Activated CD8-positive, alpha-beta memory T cell treated with anti-CD3 and anti-CD28 coated beads, Interleukin-2, amount 50 U/mL, for 1 hour (primary cell): ENCODE measurements at regions not wholly inside any gene's neighbourhood (a gene's known extent, or its start where the extent isn't known, plus 50 kb on each side); places are given as distances from the start of the nearest gene placed in this dataset.
"Not testable (repeated sequence)": the region's sequence is repeated elsewhere in the genome, so short reads cannot be mapped to it uniquely, and the experiment has no call there.

ENCODE experiments used
- DNase-seq: peaks from one replicate; pipeline ENCODE4 v3.0.0-alpha.2; 2020; ENCODE audit errors: extremely low read depth

GRCh38 chr21:15311510-15311909 lies 246.7 kb upstream of the NRIP1 start:
- DNase-seq: no peak

- DNase-seq: not testable (repeated sequence)
These were observed 252.2 kb upstream of the NRIP1 start for GRCh38 chr21:15317034-15317433.

GRCh38 chr21:15319727-15320126 lies 254.9 kb upstream of the NRIP1 start:
- no peak for DNase-seq

DNA sequence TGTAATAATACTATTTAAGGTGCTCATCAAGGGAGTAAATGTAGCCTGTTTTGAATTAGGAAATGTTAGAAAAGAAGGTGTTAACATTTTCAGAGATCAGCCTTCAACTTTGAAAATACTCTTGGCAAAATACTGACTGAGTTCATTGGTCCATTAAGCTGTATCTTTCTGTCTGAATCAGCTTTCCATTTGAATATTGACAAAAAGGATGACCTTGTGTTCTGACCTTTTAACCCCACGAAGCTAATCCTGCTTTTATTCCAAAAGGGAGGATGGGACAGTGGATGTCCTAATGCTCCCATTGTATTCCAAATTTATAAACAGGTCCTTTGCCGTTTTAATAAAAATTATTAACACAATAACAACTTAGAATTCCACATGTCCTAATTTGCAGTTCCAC lies 259.7 kb upstream of the NRIP1 start:
- DNase-seq: no peak

DNA sequence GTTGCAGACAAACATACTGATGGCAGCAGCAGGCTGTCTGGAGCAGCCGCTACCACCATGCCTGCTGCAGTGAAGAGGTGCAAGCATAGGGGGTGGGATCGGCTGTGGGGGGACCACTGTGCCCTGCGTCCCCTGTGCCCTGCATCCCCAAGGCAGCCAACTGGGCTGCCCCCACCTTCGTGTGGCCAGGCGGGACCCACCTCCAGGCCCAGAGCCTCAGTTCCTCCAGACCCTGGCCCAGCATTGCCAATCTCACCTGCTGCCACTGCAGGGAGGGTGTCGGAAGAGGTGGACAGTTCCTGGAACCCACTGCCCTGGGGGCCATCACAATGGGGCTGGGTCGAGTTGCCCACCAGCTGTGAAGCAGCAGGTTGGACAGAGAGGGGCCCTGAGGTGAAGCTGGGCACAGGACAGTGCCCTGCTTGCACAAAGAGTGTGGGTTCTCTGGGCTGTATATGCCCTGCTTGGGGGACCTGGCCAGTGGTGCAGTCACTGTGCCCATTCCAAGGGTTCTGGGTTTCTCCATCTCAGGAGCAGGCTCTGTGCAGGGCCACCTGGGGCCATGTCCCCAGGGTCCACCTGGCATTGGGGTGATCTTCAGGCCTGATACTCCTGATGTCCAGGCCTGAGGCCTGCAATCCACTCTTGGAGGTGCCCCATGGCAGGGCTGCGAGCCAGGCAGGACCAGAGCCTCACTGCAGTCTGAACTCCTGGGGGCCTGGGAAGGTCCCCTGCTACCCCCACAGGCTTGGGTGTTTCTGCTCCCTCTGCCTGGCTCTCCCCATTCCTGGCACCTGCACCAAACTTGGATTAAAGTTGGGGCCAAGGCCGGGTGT lies 261.4 kb upstream of the NRIP1 start:
- DNase-seq: no peak

DNA sequence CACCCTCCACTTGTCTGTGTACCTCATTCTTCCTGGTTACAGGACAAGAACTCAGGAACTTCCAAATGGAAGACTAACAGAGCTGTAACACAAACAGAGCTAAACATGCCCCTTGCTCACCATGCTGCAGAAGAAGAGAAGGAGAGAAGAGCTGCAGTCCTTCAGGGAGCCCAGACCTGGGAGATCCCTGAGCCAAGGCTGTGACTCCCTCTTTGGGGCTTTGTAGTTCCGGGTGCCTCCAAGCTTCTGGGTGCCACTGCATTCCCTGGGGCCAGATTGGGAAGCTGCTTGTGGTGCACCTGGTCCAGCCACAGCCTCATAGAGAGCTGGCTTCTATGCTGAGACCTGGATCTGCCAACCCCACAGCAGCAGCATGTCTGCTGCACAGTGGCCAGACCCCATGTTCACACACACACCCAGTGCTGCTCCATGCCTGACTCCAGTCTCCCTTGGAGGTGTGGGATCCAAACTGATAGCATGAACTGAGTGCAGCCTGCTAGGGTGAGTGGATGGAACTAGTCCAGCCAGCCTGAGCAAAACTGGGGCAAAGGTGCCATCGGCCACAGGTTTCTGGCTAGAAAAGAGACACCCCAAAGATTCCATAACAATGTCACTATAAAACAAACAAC lies 263.0 kb upstream of the NRIP1 start:
- DNase-seq: no peak

DNA sequence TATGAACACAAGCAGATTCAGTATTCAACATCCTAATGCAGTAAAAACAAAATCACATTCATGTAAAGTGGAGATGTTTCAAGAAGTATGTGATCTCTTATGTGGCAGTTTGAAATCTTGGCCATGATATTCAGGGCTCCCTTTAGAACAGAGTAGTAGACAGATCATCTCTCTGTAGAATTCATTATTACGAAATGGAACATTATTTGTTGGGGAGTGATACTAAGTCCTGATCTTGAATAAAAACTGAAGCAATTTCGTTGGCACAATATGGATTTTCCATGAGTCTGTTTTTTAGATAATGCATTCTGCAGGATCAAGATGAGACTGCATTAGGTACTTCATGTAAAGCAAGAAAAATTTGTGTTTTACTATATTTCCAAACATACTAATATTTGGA lies 264.4 kb upstream of the NRIP1 start:
- DNase-seq: no peak

- no peak for DNase-seq
These were observed 266.1 kb upstream of the NRIP1 start for GRCh38 chr21:15330872-15331271.

DNA sequence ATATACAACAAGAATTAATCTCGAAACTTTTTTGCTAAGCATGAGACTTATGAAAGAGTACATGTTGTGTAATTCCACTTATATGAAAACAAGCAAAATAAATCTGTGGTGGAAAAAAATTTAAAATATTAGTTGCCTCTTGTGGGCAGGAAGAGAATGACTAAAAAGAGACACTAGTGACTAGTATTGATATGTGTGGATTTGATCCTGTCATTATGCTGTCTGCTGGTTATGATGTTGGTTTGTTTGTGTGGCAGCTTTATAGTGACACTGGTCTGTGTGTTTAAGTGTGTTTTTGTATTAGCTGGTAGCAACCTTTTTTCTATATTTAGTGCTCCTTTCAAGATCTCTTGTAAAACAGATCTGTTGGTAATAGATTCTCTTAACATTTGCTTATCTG lies 267.8 kb upstream of the NRIP1 start:
- no peak for DNase-seq

GRCh38 chr21:15333136-15333710 lies 268.4 kb upstream of the NRIP1 start:
- DNase-seq: no peak

- DNase-seq: no peak
These were observed 269.2 kb upstream of the NRIP1 start for GRCh38 chr21:15333951-15334350.

DNA sequence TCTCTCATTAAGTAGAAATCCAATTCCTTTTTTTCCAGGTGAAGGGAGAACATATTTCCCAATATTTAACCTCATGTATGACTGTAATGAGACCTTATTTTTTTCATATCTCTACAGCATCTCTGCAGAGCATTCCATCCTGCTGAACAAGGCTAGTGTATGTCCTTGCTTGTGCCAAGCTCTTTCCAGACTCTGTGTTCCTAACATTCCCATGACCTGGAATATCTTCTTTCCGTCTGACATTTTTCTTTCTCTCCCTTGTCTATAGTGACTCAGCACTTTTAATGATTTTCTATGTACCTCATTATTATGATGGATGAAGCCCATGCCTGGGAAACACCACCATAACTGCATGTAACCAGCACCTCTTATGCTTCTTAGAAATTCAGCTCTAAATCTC lies 278.3 kb upstream of the NRIP1 start:
- no peak for DNase-seq

DNA sequence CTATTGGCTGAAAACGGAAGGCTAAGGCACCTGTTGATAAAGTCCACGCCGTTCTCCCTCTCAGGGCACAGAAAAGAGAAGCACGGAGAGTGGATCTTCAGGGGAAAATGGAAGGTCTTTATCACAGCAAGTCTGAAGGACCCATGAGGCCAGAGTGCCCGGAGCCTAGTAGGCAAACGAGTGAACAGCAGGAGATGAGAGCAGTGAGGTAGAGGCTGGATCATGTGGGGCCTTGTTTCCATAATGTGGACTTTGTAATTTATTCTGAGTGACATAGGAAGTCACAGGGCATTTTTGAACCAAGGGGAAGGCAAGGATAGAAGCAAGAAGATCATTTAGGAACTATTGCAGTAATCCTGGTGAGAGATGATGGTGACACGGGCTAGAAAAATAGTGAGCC lies 287.2 kb upstream of the NRIP1 start:
- DNase-seq: no peak

DNA sequence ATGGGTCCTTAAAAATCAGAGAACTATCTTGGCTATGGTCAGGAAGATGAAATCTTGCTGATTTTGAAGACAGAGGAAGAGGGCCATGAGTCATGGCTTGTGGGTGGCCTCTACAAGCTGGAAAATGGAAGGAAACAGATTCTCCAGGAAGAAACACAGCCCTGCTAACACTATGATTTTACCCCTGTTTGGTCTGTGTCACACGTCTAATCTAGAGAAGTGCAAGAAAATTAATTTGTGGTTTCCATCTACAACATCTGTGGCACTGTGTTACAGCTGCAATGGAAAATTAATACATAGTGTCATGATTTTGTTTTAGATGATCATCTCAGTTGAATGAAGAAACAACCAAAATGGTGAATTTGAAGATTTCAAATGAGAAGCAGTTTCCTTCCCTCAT lies 288.7 kb upstream of the NRIP1 start:
- no peak for DNase-seq

DNA sequence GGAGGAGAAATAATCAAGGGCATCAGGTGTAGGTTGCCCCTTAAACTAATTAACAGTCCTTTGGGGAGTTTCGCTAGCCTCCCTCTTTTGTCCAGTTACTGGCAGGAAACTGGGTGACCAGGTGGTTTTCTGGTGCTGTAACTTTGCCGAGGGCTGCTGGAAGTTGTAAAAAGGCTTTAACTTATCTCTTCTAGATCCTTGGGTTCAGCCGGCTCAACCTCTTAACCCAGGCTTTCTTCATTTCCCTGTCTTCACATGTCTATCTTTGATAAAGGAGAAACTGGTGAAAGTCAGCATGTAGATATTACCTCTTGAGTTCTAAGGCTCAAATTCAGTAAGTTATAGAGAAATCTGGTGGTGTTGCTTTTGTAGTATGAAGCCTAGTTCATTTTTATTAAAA lies 289.7 kb upstream of the NRIP1 start:
- no peak for DNase-seq

DNA sequence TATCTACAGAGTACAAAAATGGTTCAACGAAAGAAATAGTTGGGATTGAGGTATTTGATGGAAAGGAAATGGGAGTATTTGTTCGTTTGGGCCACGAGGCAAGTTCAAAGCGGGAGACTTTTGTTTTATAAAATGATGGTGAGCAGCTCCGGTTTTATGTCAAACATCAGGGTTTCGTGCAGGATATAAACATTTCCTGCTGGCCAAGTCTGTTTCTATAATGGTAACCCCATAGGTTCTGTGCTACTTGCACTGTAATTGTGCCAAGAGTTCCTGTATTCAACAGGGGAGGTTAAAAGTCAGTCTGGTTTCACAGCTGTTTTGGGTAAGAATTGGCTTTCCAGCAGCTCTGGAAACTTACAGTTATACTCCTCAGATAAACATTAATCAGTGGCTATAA lies 290.3 kb upstream of the NRIP1 start:
- DNase-seq: no peak

- no peak for DNase-seq
These were observed 294.5 kb upstream of the NRIP1 start for GRCh38 chr21:15359251-15359650.

DNA sequence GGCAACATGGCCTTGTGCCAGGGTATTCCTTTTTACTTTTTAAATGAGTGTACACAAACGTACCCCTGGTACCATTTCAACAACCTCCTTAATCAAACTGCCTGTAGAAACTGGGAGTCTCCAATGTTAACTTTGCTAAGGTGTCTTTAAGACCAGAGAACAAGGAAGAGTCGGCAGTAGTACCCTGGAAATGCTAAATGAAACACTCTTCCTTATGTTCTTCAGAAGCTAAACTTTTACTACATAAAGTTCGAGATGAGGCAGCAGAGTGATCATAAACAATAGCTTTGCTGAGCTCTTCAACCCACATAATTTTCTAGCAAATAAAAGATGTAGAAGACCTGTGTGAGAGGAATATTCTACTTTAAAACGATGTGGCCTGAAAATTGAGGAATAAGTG lies 297.7 kb upstream of the NRIP1 start:
- DNase-seq: no peak

DNA sequence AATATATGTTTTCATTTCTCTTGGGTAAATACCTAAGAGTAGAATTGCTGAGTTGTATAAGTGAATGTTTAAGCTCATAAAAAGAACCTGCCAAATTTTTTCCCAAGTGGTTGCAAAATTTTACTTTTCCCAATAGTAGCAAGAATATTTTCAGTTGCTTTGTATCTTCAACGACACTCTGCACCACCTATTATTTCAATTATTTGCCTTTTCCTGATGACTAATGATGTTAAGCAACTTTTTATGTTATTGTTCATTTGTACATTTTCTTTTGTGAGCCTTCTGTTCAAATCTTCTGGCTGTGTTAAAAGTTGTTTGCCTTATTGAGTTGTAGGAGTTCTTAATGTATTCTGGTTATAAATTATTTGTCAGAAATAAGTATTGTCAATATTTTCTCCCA lies 299.1 kb upstream of the NRIP1 start:
- no peak for DNase-seq

DNA sequence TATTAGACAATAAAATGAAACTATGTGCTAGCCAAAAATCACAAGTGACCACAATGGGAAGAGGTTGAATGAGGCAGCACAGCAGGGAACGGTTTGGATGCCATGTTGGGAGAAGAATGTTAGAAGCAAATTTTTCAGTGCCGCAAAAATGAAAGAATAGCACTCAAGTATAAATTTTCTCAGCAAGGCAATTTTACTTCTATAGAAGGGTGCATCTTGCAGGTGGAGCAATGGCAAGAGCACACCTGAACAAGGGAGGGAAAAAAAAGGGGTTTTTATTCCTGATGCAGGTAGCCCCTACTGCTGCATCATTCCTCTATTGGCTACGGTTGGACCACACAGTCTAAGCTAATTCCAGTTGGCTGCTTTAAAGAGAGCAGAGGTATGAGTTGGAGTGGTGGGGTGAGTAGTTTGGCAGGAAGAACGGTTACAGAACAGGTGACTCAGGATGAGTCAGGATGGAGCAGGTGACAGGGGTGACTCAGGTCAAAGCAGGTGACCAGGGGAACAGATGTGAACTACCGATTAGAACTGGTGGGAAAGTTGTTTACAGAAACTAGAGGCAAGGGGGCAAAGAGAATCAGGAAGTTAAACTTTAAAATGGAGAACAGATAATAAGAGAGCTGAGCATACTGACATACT lies 301.1 kb upstream of the NRIP1 start:
- no peak for DNase-seq

GRCh38 chr21:15366555-15366954 lies 301.8 kb upstream of the NRIP1 start:
- no peak for DNase-seq

DNA sequence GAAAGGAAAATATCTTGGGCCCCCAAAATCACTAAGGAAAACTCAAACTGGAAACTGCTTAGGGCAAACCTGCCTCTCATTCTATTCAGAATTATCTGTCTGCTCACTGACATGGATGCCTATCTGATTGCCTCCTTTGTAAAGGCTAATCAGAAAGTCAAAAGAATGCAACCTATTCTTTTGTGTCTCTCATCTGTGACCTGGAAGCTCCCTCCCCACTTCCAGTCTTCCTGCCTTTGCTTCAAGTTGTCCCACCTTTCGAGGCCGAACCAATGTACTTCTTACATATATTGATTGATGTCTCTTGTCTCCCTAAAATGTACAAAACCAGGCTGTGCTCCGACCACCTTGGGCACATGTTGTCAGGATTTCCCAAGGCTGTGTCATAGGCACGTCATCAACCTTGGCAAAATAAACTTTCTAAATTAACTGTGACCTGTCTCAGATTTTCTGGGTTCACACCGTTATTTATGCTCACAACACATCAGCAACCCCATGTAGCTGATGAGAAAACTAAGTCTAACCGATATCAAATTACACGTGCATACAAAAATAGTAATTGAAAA lies 302.3 kb upstream of the NRIP1 start:
- no peak for DNase-seq
